MG63 (cell line): ENCODE measurements at regions not wholly inside any gene's neighbourhood (a gene's known extent, or its start where the extent isn't known, plus 50 kb on each side); places are given as distances from the start of the nearest gene placed in this dataset.
"Not testable (repeated sequence)": the region's sequence is repeated elsewhere in the genome, so short reads cannot be mapped to it uniquely, and the experiment has no call there.

Experiments used
- DNase-seq: peaks from one replicate; pipeline ENCODE4 v3.0.0-alpha.2; 2020
- H3K27me3 ChIP-seq: fragments of 250-450 bp; sonication (Bioruptor Pico); 2 replicates; pipeline ENCODE4 v1.5.1; 2020; ENCODE audit warnings: mild to moderate bottlenecking, moderate library complexity
- H3K36me3 ChIP-seq: fragments of 250-450 bp; sonication (Bioruptor Pico); 2 replicates; pipeline ENCODE4 v1.5.1; 2020; ENCODE audit warnings: mild to moderate bottlenecking, moderate library complexity
- H3K4me3 ChIP-seq: fragments of 250-450 bp; sonication (Bioruptor Pico); 2 replicates; pipeline ENCODE4 v1.5.1; 2020; ENCODE audit warnings: mild to moderate bottlenecking, moderate library complexity
- H3K9me3 ChIP-seq: fragments of 250-450 bp; sonication (Bioruptor Pico); 2 replicates; pipeline ENCODE4 v1.5.1; 2020; ENCODE audit warnings: mild to moderate bottlenecking, moderate library complexity

DNA sequence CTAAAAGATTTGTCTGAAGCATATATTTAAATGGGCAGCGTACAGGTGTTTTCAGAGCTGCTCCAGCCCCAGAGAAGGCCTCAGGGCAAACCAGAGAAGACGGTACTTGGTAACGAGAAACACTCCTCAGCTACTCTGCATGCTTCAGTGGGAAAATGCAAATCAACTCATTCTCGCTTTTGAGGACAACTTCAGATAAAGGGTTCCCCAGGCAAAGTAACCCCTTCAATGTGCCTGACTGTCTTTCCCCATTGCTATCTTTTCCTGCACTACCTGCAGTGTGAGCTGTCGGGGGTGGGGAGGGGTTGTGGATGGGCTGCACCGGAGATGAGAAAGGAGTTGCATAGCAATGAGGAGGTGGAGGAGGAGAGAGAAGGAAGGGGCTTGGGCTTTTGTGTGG, 339.7 kb upstream of the CLINT1 start:
- no peaks in the 10 kb centered on the region for H3K36me3 ChIP-seq
- no peak for DNase-seq
- no peak overlapping the region for H3K4me3 ChIP-seq
- no peaks in the 10 kb centered on the region for H3K9me3 ChIP-seq
- no peaks in the 10 kb centered on the region for H3K27me3 ChIP-seq

DNA sequence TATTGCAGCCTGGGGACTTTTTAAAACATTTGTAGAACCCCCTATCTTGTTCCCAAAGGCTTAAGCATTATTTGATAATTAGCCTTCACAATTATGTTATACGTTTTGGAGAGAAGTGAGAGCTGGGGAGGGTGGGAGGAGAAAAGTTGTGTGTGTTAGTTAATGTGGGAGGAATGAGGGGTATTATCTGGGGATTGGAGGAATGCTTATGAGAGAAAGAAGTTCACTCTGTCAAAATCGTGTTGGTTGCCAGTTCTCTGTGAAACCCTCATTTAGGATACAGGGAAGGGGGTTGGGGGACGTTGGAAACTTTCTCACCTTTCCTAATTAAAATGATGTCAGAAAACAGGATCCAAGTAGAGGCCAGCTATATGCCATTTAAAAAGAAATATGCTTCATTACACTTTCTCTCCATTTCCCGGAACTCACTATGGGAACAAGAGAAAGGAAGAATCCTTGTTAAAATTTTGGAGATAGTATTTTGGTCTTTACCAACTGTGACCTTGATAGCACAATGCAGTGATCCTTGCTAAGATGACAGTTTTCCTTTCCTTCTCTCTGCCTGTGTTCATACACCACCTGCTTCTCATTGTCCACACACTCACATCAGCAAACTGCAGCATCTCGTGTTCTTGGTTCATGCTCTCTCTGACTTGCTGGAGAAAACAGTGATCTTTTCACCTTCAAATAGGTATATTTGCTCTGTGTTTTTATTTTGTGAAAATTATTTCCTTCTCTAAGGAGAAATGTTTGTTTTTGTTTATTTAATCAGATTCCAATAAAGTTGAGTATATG, 336.7 kb upstream of the CLINT1 start:
- DNase-seq, result no peak
- Histone ChIP-seq H3K36me3 (no peaks in the 10 kb centered on the region), H3K4me3 (no peak overlapping the region), H3K27me3 (no peaks in the 10 kb centered on the region), H3K9me3 (no peaks in the 10 kb centered on the region)

DNA sequence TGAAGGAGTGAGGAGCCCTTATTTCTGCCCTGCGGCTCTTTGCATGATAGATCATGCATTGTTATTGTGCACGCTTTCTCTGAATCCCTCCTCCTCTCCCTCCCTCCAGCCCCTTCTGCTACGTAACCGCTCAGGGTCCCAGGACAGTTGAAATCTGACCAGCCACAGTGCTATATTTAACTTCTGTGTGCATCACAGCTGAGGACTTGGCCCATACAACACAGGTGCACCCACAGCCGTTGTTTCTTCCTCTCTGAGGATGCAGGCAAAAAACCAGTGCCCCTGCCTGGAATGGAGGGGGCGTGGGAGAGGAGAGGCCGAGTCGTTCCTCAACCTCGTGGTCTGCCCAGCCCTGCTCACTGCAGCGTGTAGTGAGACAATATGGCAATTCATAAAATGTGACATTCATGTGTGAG, 335.6 kb upstream of the CLINT1 start:
- no peak for DNase-seq
- Histone ChIP-seq H3K27me3 (no peaks in the 10 kb centered on the region), H3K36me3 (no peaks in the 10 kb centered on the region), H3K4me3 (no peak overlapping the region), H3K9me3 (no peaks in the 10 kb centered on the region)

DNA sequence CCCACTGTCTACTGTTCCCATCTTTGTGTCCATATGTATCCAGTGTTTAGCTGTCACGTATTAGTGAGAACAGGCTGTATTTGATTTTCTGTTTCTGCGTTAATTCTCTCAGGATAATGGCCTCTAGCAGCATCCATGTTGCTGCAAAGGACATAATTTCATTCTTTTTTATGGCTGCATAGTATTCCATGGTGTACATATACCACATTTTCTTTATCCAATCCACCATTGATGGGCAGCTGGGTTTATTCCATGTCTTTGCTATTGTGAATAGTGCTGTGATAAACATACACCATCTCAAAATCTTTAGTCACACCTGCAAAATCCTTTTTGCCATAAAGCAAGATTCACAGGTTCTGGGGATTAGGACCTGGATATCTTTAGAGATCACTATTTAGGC, 334.4 kb upstream of the CLINT1 start:
- DNase-seq, H3K36me3 ChIP-seq, H3K27me3 ChIP-seq, H3K9me3 ChIP-seq, H3K4me3 ChIP-seq: not testable (repeated sequence)

DNA sequence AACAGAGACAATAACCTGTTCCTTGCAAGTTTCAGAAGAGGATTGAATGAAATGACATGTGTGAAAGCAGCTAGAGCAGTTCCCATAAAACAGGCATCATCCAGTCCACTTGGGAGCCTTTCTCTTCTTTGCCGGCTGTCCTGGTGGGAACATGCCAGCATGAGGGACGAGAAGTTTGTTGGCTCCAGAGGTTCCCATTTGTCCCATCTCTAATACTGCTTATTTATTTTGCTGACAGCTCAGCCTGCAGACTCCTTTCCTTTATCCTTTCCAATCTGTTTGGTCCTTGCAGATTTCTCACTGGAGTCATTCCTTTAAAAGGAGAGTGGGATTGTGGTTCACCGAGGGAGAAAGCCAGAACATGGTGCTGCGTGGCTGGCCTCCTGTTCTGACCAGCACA, 321.5 kb upstream of the CLINT1 start:
- Histone ChIP-seq H3K4me3 (no peak overlapping the region), H3K36me3 (no peaks in the 10 kb centered on the region), H3K9me3 (no peaks in the 10 kb centered on the region; the same call in 1 of the 2 replicates), H3K27me3 (no peaks in the 10 kb centered on the region)
- DNase-seq, result no peak

DNA sequence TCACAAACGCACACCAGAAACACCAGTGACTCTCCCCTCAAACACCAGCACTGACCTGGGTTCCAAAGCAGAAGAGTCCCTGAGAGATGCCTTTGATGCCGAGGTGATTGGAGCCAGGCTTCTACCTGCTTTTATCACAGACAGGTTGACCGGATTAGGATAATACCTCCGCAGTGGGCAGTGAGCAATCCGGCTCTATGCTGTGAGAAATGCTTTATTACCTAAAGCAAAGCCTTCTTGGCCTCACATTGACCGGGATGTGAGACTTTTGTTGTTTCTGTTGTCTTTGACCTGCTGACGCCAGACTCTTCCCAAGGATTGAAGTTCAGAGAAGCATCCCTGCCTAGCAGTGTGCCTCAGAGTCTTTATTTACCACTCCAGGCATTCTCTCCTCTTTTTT, 320.3 kb upstream of the CLINT1 start:
- H3K9me3 ChIP-seq, result no peaks in the 10 kb centered on the region; the same call in 1 of the 2 replicates
- DNase-seq, result no peak
- no peak overlapping the region for H3K4me3 ChIP-seq
- H3K36me3 ChIP-seq, result no peaks in the 10 kb centered on the region
- no peaks in the 10 kb centered on the region for H3K27me3 ChIP-seq

DNA sequence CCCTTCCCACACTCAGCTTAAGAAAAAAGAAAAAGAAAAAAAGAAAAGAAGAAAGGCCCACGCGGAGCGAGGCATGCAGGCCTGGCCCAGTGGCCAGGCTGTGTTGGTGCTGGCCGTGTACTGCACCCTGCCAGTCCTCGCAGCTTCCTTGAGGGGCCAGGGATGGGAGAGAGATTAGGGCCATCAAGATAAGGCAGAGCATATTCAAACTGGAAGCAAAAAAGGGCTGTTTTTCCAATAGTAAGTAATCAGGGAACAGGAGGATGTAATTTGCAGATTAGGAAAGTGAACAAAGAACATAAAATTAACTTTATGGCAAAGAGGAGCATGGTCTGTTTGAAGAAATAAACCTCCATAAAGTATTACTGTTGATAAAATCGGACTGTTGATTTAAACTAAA, 319.6 kb upstream of the CLINT1 start:
- Histone ChIP-seq H3K27me3 (no peaks in the 10 kb centered on the region), H3K9me3 (no peaks in the 10 kb centered on the region; the same call in 1 of the 2 replicates), H3K36me3 (no peaks in the 10 kb centered on the region), H3K4me3 (no peak overlapping the region)
- no peak for DNase-seq

DNA sequence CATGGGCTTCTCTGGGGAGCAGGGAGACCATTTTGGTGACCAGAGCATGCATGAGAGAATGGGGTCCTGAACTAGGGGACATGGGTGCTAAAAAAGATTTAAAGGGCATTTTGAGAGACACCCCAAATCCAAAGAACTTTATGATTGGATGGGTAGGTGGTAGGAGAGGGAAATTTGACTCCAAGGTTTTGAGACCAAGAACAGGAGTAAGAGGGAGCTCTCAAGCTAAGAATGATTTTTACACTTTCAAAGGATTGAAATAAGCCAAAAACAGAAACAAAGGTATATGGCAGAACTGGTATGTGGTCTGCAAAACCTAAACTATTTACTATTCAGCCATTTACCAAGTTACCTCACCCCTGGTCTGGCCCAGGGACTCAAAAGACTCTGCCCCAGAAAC, 318.2 kb upstream of the CLINT1 start:
- no peaks in the 10 kb centered on the region for H3K27me3 ChIP-seq
- H3K4me3 ChIP-seq, result no peak overlapping the region
- DNase-seq, result no peak

DNA sequence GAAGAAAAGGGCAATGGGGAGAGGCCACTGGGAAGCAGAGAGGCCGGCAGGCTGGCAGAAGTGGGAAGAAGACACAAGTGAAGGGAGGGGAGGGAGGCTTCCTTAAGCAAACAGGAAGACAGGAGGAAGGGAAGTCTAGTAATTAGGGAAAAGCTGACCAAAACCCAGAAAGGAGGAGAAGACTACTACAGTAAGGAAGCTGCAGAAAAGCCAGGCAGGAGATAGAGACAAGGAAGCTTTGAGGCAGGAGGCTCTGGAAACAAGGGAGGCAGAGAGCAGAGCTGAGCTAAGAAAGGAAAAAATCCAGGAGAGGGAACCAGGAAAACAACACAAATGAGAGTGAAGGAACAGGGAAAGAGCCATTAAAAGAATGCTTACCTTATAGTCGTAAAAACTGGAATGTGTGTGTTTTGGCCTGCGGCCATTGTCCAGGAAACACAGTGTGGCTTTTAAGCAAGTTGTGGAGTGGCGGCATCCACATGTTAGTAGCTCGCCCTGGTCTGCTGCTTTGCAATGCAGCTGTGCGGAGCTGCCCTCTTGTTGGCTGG, 317.1 kb upstream of the CLINT1 start:
- no peaks in the 10 kb centered on the region for H3K36me3 ChIP-seq
- no peaks in the 10 kb centered on the region for H3K27me3 ChIP-seq
- H3K4me3 ChIP-seq, result no peak overlapping the region
- DNase-seq, result no peak
- no peaks in the 10 kb centered on the region for H3K9me3 ChIP-seq

More for the DNA sequence above, 318.2 kb upstream of the CLINT1 start:
- H3K36me3 ChIP-seq, result no peaks in the 10 kb centered on the region
- no peaks in the 10 kb centered on the region for H3K9me3 ChIP-seq

DNA sequence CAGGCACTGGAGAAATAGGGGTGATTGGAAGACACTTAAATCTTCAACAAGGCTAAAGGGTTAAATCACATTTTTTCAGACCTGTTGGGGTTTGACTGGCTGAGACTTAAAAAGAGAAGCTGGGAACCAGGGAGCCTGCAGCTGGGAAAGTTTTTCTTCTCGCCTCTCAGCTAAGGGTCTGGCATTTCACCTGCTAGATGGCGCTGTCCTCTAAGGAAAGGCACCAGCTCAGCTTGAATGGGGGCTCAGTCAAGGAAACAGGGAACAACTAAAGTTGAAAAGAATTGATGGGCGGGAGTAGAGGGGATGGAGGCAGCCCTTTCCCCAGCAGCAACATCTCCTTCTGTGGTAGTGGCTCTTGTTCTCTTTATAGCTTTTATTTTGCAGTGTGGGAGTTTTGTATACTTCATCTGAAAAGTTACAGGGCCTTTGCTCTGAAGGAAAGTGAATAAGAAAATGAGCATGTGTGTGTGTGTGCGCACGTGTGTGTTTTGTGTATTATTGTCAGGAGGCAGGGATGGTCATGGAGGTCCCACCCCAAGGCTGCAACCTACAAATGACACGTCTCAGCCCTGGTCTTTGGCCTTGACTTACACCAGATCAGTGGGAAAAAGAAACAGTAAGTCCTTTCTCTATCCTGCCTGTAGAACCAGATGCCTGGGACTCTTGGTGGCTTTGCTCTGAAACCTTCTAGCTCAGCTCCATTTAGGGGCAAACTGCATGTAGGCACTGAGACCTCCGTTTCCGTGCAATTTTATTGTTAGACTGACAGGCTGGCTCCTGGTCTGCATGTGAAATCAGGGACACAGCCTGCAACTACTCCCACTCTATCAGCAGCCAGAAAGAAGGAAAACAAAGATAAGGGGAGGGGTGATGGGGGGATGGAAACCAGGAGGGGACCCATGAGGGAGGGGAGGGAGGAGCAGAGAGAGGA, 316.2 kb upstream of the CLINT1 start:
- no peaks in the 10 kb centered on the region for H3K36me3 ChIP-seq
- no peaks in the 10 kb centered on the region for H3K9me3 ChIP-seq
- DNase-seq, result peak; percentile 60
- no peak overlapping the region for H3K4me3 ChIP-seq
- H3K27me3 ChIP-seq, result no peaks in the 10 kb centered on the region

DNA sequence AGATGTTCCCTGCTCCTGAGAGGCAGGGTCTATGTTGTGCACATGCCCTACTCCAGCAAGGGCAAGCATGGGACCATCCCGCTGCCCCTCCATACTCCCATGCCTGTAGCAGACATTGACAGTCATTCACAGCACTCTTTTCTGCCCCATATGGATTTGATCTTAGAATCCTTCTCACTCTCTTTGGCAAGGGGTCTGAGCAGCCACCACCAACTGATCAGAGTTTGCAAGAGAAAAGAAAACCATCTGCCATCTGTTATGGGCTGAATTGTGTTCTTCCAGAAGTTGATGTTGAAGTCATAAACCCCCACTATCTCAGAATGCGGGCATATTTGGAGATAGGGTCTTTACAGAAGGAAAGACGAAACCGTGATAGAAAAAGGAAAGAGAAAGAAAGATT, 315.1 kb upstream of the CLINT1 start:
- Histone ChIP-seq H3K36me3 (no peaks in the 10 kb centered on the region), H3K4me3 (no peak overlapping the region), H3K27me3 (no peaks in the 10 kb centered on the region), H3K9me3 (no peaks in the 10 kb centered on the region)
- no peak for DNase-seq

DNA sequence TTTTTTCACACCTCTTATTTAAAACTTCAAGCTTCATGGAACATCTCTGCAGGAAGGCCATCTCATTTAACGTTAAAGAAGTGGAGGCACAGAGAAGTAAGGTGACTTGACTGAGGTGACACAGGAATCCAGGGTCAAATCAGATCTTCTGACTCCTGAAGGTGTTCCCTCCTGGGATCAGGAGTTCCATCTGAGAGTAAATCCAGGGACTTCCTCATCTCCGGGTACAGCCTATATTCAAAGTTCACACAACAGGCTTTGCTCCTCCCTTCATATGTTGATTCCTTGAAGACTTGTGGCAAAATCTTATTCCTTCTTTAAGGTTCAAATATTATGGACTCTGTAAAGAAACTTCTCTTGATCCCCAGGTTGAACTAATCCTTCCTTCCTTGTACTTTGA, 313.1 kb upstream of the CLINT1 start:
- no peaks in the 10 kb centered on the region for H3K36me3 ChIP-seq
- DNase-seq, result no peak
- no peak overlapping the region for H3K4me3 ChIP-seq
- H3K9me3 ChIP-seq, result no peaks in the 10 kb centered on the region
- H3K27me3 ChIP-seq, result no peaks in the 10 kb centered on the region

DNA sequence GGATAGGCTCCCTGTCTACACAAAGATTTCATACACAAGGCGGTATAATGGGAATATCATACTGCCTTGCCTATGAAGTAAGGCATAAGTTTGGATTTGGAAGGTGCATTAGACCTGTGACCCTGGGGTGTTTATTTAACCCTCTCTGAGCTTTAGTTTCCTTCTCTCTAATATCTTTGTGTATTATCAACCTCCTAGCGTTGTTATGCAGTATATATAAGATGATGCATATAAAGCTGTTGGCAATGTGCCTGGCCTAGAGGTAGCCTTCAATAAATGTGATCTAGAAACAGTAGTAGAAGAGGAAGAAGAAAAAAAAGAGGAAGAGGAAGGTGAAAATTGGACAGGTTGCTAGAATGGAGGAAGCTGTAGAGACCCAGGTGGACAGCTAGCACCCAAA, 311.6 kb upstream of the CLINT1 start:
- no peak for DNase-seq
- H3K4me3 ChIP-seq, result no peak overlapping the region
- H3K27me3 ChIP-seq, result no peaks in the 10 kb centered on the region
- no peaks in the 10 kb centered on the region for H3K9me3 ChIP-seq
- H3K36me3 ChIP-seq, result no peaks in the 10 kb centered on the region

DNA sequence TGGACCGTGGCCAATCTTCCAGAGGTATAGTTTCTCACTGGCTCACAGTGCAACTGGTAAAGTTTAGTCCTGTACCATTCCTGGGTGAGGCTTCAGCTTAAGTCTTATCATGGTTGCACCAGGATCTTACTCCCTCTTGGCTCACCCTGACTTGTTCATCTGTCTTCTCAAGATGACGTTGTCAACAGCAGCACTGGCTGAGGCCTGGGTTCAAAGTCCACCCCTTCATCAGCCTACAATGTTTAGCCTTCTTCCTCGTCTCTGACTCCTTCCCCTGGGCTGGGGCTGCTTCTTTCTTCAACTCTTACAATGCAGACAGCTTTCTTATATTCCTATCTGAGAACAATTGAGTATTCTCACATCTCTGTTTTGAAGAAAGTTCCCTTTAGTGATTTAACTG, 311.1 kb upstream of the CLINT1 start:
- no peak overlapping the region for H3K4me3 ChIP-seq
- no peaks in the 10 kb centered on the region for H3K36me3 ChIP-seq
- no peak for DNase-seq
- no peaks in the 10 kb centered on the region for H3K9me3 ChIP-seq
- H3K27me3 ChIP-seq, result no peaks in the 10 kb centered on the region

DNA sequence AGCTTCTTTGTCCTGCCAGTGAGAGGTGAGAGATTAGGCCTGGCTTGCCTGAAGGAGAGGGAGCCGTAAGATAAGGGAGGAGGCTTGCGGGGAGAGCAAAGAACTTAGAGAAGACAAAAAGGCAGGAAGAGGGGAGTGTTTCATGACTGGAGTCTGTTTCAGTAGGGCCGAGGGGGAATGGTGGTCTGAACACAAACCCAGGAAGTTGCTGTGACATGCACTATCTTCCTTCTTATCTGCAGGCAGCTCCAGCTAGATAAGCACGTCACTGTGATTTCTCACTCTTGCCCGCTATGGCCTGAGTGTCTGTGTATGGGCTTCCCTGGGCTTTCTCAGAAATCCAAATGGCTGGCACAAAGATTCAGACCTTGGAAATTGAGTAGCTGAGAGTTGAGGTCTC, 307.5 kb upstream of the CLINT1 start:
- DNase-seq, result no peak
- Histone ChIP-seq H3K9me3 (no peaks in the 10 kb centered on the region), H3K27me3 (0 out of 2 replicates have a peak, but pooled peaks cover 3% of the 10 kb centered on the region), H3K36me3 (no peaks in the 10 kb centered on the region), H3K4me3 (no peak overlapping the region)

DNA sequence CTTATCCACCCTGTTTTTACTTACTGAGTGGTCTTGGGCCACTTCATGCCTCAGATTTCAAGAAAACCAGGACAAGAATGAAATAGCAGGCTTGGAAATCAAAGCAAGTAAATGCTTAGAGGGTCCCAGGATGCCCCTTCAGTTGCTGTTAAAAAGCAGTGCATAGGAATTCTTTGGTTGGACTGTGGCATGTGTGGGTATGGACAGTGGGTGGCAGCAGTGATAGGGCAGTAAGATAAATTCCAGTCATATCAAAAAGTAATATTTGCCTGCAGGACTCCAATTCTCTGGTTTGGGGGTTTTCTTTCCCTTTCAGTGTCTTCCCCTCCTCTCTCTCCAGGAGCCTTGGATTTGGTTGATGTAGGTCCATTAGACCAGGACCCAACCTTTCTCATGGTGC, 306.7 kb upstream of the CLINT1 start:
- Histone ChIP-seq H3K36me3 (no peaks in the 10 kb centered on the region), H3K9me3 (no peaks in the 10 kb centered on the region), H3K4me3 (no peak overlapping the region), H3K27me3 (0 out of 2 replicates have a peak, but pooled peaks cover 3% of the 10 kb centered on the region)
- DNase-seq, result no peak

DNA sequence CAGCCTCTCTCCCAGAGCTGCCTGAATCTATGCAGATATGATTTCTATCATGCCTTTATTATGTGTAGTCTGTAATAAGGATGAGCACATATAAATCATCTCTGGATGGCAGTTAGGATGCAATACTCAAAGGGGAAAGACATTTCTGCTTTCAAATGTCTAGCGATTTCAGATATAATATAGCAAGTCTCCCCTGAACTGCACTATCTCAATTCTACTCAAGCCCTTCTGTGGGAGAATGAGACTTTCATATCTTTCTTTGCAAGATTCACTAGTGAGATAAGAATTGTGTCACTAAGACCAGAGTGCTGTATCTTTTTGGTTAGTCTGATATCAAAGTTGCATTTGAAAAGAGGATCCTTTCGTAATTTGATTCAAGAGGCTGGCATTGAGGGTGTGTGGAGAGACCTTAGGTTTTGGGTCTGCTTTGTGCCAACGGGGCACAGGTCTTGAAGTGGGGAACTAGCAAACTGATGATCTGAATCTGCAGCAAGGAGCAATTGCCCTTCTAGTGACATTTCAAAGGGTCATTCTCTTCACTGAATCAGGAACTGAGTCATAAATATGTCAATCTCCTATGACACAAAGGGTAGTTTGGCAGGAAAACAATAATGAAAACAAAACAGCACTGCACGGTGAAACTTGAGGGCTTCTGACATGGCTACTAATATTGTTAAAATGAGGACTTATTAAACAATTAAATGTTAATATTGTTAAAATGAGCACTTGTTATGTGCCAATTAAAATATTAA, 305.5 kb upstream of the CLINT1 start:
- Histone ChIP-seq H3K36me3 (no peaks in the 10 kb centered on the region), H3K9me3 (no peaks in the 10 kb centered on the region), H3K4me3 (no peak overlapping the region), H3K27me3 (0 out of 2 replicates have a peak, but pooled peaks cover 3% of the 10 kb centered on the region)
- DNase-seq, result no peak
